HG03139 (cell line): ENCODE measurements at regions not wholly inside any gene's neighbourhood (a gene's known extent, or its start where the extent isn't known, plus 50 kb on each side); places are given as distances from the start of the nearest gene placed in this dataset.
"Not testable (repeated sequence)": the region's sequence is repeated elsewhere in the genome, so short reads cannot be mapped to it uniquely, and the experiment has no call there.

Experiments
- ATAC-seq: cut with Tn5 transposase; IDR thresholded peaks from one replicate; pipeline ENCODE4 v1.9.1; 2021; ENCODE audit not compliant: unreplicated experiment

- ATAC-seq: no peak
Measured at GRCh38 chr3:72538070-72538745, 310.0 kb downstream of the SHQ1 start.

DNA sequence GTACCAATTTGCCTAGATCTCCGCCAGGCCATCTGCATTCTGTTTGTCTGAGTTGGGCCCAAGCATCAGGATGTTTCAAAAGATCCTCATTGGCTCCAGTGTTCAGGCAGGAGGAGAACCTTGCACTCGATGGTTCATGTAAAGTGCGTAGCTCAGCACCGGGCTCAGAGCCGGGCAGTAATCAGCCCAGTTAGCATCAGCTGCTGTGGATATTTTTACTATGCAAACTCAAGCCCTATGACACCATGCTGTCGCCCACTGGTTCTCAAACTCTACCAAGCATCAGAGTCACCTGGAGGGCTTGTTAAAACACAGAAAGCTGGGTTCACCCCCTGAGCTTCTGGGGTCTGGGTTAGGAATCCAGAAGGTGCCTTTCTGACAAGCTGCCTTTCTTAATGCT is 310.8 kb downstream of the SHQ1 start:
- ATAC-seq: no peak

DNA sequence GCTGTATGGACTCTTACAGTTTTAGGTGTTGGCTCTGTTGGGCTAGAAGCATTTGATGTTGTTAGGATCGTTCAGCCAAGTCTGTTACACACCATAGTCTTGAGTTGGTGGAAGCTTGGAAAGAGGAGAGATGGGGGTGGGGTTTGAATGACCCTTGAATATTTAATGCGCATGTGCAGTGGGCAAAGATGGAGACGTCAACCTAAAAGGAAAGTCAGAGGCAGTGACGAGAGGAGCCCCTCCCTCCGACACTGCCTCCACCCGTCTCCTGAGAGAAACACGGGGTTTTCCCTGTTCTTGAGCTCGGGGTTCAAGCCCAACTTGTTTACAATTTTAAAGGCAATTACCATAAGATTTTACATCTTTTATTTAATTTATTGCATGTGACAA is 311.4 kb downstream of the SHQ1 start:
- no peak for ATAC-seq

- no peak for ATAC-seq
Measured at GRCh38 chr3:72536206-72536877, 311.9 kb downstream of the SHQ1 start.

DNA sequence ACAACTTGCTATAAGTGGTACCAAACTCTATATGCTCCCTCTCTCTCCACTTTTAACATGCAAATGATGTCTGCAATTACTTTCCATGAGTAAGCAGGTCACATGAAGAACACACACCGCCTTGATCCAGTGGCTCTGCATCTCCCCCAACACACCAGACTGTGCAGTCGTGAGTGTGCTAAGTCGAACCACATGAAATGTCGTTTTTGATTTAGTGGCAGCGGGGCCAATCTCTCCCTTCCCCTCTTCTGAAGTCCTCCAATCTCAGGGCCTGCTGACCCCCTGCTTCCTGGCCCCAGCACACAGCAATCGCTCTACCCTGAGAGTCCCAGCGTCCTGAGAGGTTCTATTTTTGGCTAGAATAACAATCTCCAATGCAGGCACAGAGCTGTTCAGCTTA is 312.5 kb downstream of the SHQ1 start:
- no peak for ATAC-seq

- ATAC-seq: no peak
Measured at GRCh38 chr3:72533591-72534473, 314.4 kb downstream of the SHQ1 start.

DNA sequence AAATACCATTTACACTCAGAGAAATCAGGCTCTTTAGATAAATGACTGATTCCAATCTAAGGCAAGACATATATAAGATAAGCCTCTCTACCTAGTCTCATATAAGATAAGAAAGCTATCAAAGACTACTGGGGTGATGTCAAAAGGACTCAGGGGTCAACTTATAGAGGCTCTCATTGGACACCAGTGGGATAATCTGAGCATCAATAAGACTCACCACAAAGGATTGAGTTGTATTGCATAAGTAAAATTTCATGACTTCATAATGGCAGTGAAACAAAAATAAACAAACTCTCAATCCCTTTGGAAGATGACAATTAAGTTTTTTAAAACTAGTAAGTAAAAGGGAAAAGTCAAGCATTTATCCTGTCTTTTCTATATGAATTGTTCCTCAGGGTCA is 317.8 kb downstream of the SHQ1 start:
- ATAC-seq: no peak

DNA sequence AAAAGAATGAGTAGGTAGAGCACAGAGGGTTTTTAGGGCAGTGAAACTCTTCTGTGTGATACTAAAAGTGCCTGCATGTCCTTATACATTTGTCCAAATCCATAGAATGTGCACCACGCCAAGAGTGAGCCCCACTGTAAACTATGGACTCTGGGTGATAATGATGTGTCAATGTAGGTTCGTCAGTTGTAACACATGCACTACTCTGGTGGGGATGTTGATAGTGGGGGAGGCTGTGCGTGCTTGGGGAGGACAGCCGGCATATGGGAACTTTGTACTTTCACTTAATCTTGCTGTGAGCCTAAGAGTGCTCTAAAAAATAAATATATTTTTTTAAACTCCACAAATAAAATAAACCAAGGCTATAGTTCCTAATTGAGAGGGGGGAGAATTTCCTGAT is 319.2 kb downstream of the SHQ1 start:
- ATAC-seq: no peak

DNA sequence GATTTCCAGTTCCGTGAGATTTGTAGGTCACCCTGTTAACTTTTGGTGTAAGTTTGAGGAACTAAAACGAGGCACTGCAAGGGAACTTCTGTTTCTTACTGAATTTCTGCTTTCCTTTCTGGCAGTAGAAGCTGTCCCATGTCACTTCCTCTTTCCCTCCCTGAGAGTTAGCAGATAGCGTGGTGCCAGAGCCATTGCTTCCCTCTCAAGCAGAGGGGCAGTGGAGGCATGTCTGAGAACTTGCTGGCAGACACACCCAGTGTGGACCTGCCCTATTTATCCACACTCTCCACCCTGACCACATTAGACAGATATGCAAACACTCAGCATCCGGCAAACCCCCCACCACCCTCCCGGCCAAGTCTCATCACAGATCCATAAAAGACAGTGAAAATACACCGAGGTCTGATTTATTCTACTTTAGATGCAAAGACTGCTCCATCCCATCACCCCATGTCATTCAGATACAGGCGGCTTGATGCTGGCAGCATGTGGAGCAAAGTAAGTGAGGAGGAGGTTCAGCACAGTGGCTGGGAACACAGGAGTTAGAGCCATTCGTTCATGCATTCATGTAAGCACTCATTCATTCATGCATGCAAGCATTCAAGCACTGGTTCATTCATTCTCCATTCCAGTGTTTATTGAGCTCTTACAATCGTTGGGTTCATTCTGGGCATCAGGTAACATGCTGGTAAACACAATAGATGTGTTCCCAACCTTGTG is 324.7 kb downstream of the SHQ1 start:
- ATAC-seq: peak; percentile 90

DNA sequence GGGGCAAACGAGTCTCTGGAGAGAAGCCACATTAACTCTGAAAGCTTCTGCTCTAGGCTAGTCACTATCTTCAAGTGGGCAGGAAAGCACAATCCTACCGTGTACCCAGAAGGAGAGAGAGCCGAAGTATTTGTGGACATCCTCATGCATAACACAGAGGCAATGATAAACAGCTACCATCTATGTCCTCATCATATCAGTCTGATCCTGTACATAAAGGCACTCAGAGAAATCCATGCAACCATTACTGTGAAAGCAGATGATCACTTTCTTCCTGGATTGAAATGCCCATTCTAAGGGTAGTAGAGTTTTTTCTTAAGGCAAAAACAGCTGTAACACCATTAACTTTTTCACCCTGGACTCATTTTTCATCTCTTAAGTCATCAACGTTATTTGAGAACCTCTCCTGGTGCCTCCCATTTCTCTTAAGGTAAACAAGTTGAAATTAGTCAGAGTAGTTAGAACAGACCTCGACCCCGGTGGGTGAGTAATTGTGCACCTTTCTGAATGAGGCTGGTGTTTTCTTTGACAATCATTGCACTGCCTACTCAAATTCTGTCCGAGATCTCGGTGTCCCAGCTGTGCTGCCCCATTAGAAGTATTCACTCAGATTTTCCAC is 327.4 kb downstream of the SHQ1 start:
- no peak for ATAC-seq

- ATAC-seq: no peak
Measured at GRCh38 chr3:72519946-72520604, 328.2 kb downstream of the SHQ1 start.

DNA sequence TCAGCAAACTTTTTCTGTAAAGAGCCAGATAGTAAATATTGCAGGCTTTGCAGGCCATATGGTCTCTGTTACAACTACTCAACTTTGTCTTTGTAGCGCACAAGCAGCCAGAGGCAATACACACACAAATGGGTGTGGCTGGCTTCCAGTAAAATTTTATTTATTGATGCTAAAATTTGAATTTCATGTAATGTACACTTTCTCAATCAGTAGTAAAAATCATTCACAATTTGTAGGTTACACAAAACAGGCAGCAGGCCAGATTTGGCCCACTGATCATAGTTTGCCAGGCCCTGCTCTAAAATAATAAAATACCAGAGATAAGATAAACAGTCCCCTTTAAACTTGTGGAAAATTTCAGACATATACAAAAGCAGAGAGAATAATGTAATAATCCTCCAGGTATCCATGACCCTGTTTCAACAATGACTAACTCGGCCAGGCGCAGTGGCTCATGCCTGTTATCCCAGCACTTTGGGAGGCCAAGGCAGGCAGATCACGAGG is 330.3 kb downstream of the SHQ1 start:
- ATAC-seq: no peak

GRCh38 chr3:72517336-72517735 is 330.9 kb downstream of the SHQ1 start:
- ATAC-seq: no peak

DNA sequence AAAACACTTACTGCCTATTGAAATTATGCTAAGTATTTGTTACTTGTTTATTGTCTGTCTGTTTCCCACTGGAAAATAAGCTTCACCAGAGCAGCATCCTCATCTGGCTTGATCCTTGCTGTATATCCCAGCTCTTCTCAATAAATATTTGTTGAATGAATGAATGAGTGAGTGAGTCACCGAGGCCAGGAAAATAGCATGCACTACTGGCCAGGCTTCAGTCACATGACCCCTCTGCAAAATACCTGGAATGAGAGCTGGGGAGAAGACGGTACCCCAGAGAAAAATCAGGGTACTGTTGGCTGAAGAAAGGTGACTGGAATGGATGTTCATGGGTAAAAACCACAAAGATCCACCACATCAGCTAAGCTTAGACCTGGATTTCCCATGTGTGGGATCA is 331.9 kb downstream of the SHQ1 start:
- no peak for ATAC-seq

GRCh38 chr3:72515941-72516340 is 332.3 kb downstream of the SHQ1 start:
- ATAC-seq: no peak

DNA sequence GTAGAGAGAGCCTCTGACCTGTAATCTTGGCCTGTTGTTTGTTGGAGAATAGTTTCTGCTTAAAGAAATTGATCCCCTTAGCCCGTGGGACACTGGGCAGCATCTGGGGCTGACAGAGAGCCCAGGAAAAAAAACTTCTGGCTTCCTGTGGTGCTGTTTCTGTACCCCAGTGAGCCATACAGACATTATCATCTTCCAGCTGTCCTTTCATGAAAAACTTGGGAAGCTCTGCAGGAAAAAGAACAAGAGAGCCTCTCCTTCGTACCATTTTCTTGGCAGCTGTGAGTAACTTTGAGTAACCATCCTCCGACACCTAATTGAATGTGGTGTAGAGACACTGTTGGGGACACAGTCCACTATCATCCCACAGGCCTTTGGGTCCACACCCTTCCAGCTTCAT is 333.0 kb downstream of the SHQ1 start:
- no peak for ATAC-seq

- no peak for ATAC-seq
Measured at GRCh38 chr3:72510247-72510646, 338.0 kb downstream of the SHQ1 start.

DNA sequence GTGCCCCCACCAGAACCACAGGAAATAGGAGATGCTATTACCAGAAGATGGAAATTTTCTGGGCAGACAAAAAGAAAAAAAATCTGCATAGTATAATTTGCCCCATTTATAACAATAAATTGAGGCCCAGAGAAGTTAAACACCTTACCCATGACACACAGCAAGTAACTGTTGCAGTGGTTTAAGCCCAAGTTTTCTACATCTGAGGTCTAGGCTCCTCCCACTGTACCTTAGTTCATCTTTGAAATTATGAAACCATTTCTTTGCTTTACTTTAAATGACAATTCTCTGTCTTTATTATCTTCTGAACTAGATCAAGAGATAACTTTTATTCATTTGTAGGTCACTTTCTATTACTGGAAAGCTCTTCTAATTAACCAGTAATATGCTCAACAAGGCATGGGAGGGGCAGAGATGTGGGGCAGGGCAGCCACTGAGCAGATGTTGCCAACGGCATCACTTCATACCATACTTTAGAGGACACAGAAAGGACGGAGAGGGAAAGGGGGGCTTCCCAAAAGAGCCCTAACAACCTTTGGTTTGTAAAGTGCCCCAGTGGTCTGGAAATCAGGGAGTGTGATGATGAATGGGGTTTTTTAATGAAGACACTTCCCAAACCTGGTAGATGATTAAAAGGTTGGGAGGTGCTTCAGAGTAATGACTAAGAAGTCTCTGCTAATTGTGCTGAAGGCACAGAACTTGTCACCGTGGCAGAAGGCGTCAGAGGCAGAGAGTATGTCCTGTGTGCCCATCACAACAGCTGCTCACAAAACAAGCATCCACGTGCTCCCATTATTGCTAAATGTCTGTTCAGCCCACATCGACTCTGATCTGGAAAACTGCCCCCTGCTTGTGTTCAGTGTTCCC is 342.5 kb downstream of the SHQ1 start:
- no peak for ATAC-seq

GRCh38 chr3:72497501-72497900 is 350.7 kb downstream of the SHQ1 start:
- ATAC-seq: not testable (repeated sequence)
